HEK293T (cell line): ENCODE measurements at regions not wholly inside any gene's neighbourhood (a gene's known extent, or its start where the extent isn't known, plus 50 kb on each side); places are given as distances from the start of the nearest gene placed in this dataset.

ENCODE experiments used
- CTCF ChIA-PET: fragments of 350-600 bp; formaldehyde crosslinking; extraction: SDS; loops from one replicate; lab custom pipeline; 2021; ENCODE audit warnings: antibody characterized with exemption, inconsistent platforms; lab: Yijun Ruan, JAX
- POLR2A ChIA-PET: fragments of 350-600 bp; formaldehyde crosslinking; extraction: SDS; loops from one replicate; lab custom pipeline; 2020; ENCODE audit warnings: antibody characterized with exemption, inconsistent platforms; lab: Yijun Ruan, JAX
- DNase-seq: peaks from one replicate; pipeline ENCODE4 v3.0.0; 2012; ENCODE audit warnings: mixed read lengths; ENCODE audit errors: extremely low spot score
- ARNT ChIP-seq: fragments of 450-650 bp; IDR thresholded peaks from 2 replicates; pipeline ENCODE4 v1.6.1; 2017; ENCODE audit warnings: mild to moderate bottlenecking
- BHLHE40 ChIP-seq: fragments of 450-650 bp; IDR thresholded peaks from 2 replicates; pipeline ENCODE4 v1.6.1; 2016; ENCODE audit warnings: mild to moderate bottlenecking, moderate library complexity, borderline replicate concordance
- CTBP1 ChIP-seq: fragments of 450-650 bp; IDR thresholded peaks from 2 replicates; pipeline ENCODE4 v1.6.1; 2016; ENCODE audit warnings: borderline replicate concordance
- ELF4 ChIP-seq: fragments of 450-650 bp; IDR thresholded peaks from 2 replicates; pipeline ENCODE4 v1.6.1; 2017; ENCODE audit warnings: antibody characterized with exemption
- FOXA1 ChIP-seq: fragments of 450-650 bp; IDR thresholded peaks from 2 replicates; pipeline ENCODE4 v1.6.1; 2016; ENCODE audit warnings: mild to moderate bottlenecking
- FOXK2 ChIP-seq: fragments of 450-650 bp; IDR thresholded peaks from 2 replicates; pipeline ENCODE4 v1.6.1; 2016; ENCODE audit warnings: mild to moderate bottlenecking
- FOXM1 ChIP-seq: fragments of 450-650 bp; IDR thresholded peaks from 2 replicates; pipeline ENCODE4 v1.6.1; 2017; ENCODE audit warnings: mild to moderate bottlenecking, borderline replicate concordance
- HDGF ChIP-seq: fragments of 450-650 bp; IDR thresholded peaks from 2 replicates; pipeline ENCODE4 v1.6.1; 2017; ENCODE audit warnings: antibody characterized with exemption, borderline replicate concordance
- L3MBTL2 ChIP-seq: fragments of 450-650 bp; conservative IDR thresholded peaks from 2 replicates; pipeline ENCODE4 v1.6.1; 2016; ENCODE audit warnings: mild to moderate bottlenecking
- LEF1 ChIP-seq: fragments of 450-650 bp; IDR thresholded peaks from 2 replicates; pipeline ENCODE4 v1.6.1; 2017; ENCODE audit warnings: mild to moderate bottlenecking, borderline replicate concordance
- NFRKB ChIP-seq: fragments of 450-650 bp; IDR thresholded peaks from 2 replicates; pipeline ENCODE4 v1.6.1; 2016; ENCODE audit warnings: mild to moderate bottlenecking, moderate library complexity
- SP1 ChIP-seq: fragments of 450-650 bp; IDR thresholded peaks from 2 replicates; pipeline ENCODE4 v1.6.1; 2017
- SUZ12 ChIP-seq: fragments of 450-650 bp; IDR thresholded peaks from 2 replicates; pipeline ENCODE4 v1.6.1; 2016; ENCODE audit warnings: mild to moderate bottlenecking
- TARDBP ChIP-seq: fragments of 450-650 bp; IDR thresholded peaks from 2 replicates; pipeline ENCODE4 v1.6.1; 2016
- ZNF384 ChIP-seq: fragments of 450-650 bp; IDR thresholded peaks from 2 replicates; pipeline ENCODE4 v1.6.1; 2016
- TF ChIP-seq, protein P1 (sequence below): fragments of 450-650 bp; IDR thresholded peaks from 2 replicates; pipeline ENCODE4 v1.6.1; 2016

DNA sequence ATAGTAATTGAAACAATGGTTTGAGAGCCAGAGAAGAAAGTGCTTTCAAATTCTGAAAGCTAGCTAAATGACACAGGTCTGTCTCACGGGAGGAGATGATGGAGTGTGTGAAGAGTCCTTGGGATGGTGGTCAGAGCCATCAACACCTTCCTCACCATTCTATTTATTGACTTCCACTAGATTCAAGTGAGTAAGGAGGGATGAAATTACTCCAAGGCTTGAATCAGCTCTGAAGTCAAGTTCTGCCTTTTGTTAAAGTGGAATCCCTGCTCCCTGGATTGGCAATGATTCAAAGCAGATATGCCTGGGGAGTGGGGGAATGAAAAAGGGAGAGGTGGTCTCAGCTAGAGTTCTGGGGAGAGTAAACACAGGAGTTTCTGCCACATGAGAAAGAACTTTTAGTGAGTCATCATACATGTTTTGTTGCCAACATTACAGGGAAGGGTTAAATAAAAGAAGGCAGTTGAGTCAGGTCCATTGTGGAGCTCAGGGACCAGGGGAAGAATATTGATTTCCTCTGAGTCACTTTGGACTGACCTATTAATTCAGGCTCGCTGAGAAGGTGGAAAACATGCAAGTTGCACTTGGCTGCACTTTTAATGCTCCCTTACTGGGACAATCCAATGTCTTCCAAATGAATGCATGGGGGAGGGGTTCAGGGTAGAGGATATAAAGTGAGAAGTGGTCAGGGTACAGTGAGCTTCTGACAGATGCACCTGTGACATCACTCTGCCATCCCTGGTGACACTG, 142.7 kb downstream of the TBX5 start:
- DNase-seq = no peak
- no peak for TF ChIP-seq TARDBP
- no peak for TF ChIP-seq CTBP1
- TF ChIP-seq HDGF = no peak
- TF ChIP-seq FOXM1 = no peak
- TF ChIP-seq SUZ12 = no peak
- TF ChIP-seq L3MBTL2 = no peak
- no peak for TF ChIP-seq FOXA1
- no peak for TF ChIP-seq SP1
- TF ChIP-seq, protein P1, sequence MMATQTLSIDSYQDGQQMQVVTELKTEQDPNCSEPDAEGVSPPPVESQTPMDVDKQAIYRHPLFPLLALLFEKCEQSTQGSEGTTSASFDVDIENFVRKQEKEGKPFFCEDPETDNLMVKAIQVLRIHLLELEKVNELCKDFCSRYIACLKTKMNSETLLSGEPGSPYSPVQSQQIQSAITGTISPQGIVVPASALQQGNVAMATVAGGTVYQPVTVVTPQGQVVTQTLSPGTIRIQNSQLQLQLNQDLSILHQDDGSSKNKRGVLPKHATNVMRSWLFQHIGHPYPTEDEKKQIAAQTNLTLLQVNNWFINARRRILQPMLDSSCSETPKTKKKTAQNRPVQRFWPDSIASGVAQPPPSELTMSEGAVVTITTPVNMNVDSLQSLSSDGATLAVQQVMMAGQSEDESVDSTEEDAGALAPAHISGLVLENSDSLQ = no peak
- no peak for TF ChIP-seq ELF4
- TF ChIP-seq ARNT = no peak
- CTCF ChIA-PET = no interaction called here
- POLR2A ChIA-PET = no interaction called here

DNA sequence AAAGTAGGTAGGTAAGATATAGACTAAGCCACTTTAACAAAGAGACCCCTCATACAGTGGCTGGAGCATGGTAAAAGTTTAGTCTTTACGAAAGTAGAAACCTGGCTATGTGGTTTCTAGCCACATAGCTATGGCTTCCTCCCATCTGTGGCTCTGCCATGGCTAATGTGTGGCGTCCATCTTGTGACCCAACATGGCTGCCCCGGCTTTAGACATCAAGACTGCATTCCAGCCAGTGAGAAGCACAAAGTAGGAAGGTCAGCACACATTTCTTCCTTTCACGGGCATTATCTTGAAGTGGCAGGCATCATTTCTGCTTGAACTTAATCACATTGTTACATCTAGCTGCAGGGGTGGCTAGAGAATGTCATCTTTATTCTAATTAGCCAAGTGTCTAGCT, 148.3 kb downstream of the TBX5 start:
- POLR2A ChIA-PET = no interaction called here
- DNase-seq = no peak
- CTCF ChIA-PET = no interaction called here
- TF ChIP-seq FOXA1 = no peak
- no peak for TF ChIP-seq ZNF384
- TF ChIP-seq ARNT = no peak
- no peak for TF ChIP-seq LEF1
- no peak for TF ChIP-seq HDGF

DNA sequence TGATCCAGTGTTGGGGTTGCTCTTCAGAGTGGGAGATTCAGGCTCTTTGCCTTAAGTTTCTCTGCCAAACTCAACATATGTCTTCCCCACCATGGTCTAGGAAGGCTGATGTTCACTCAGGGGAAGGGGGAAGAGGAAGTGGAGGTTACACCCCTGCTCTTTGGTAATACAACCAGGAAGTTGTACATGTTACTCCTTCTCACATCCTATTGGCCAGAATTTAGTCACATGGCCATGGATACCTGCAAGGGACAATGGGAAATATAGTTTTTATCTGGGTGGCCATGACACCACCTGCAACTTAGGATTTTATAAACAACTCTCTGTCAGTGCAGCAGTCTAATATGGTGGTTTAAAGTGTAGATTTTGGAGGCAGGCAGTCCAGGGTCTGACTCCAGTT, 150.9 kb downstream of the TBX5 start:
- DNase-seq = no peak
- POLR2A ChIA-PET = no interaction called here
- TF ChIP-seq FOXM1 (no peak), ELF4 (no peak), LEF1 (no peak), FOXA1 (no peak), ARNT (no peak), CTBP1 (no peak), SUZ12 (no peak), ZNF384 (no peak), NFRKB (no peak), FOXK2 (no peak), HDGF (no peak), BHLHE40 (no peak)
- TF ChIP-seq, protein P1 = no peak
- CTCF ChIA-PET = no interaction called here

DNA sequence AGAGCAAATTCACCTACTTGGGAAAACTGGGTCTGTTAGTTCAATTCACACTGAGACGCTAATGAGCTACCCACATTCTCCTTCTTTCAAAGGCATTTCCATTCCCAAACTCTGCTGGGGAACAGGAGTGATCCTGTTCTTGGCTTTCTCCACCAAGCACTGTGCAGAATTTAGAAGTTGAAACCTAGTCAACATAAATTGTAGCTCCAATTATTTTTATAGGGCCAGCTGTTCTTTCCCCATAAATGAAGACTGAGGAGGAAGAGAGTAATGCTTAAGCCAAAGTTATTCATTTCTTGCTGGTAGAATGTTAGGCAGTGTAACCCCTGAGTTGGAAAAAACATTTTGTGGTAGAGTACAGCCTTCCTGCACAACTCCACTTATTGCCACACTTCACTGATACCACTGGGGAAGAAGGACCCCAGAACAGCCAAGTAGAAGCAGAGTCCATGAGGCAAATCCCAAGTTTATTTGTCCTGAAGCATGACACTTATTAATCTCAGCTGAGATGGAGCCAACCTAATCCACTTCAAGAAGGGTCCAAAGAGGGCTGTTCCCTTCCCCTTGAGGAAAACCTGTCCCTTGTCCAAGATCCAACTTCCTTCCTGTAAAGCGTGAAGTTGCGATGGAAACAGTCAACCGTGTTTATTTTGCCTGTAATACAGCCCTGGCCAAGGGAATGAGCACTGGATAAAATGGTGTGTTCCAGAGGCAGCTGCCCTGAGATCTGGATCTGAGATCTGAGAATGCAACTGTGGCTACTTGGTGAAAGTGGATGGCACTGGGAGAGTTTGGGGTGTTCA, 151.8 kb downstream of the TBX5 start:
- POLR2A ChIA-PET = no interaction called here
- no peak for DNase-seq
- CTCF ChIA-PET = no interaction called here
- TF ChIP-seq FOXA1 (no peak), FOXK2 (no peak), L3MBTL2 (no peak), NFRKB (no peak), ELF4 (no peak), FOXM1 (no peak), SP1 (no peak), ZNF384 (no peak), HDGF (no peak), BHLHE40 (no peak), LEF1 (no peak), ARNT (no peak), TARDBP (no peak), CTBP1 (no peak), SUZ12 (no peak)
- TF ChIP-seq, protein P1 = no peak

DNA sequence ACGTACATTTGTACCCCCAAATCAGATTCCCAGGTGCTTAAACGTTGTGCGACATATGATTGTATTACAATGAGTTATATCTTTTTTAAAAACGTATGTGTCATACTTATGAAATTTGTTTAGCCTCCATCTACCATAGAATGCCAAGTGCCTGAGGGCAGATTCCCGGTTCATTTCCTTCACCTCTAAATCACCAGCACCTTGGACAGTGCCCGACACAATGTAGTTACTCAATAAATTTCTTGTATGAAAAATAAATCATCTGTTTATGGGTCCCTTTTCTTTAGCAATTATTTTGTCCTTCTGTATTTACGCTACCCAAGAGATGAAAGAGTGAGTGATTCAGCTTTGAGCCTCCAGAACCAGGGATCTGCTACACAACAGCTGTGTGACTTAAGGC, 157.4 kb downstream of the TBX5 start:
- DNase-seq = no peak
- TF ChIP-seq FOXK2 = no peak
- CTCF ChIA-PET = no interaction called here
- POLR2A ChIA-PET = no interaction called here

DNA sequence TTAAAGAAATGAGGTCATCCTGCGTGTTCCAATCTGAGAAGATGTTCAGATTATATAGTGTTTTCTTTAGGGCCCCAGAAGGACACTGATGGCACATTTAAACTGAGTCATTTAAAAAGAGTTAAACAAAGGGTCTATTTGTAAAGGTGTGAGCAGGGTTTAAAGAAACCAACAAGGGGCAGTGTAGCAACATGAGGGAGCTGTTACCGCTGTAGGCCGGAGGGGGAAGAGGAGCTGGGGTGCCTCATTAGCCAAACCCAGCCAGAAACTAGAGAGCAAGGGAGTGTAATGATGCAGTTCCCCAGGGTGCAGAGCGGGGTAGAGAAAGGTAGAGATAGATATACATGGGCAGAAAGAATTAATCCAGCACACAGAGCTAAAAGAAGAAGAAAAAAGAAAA, 160.4 kb downstream of the TBX5 start:
- TF ChIP-seq, protein P1 = no peak
- TF ChIP-seq SP1 (no peak), FOXK2 (no peak), NFRKB (no peak), L3MBTL2 (no peak), CTBP1 (no peak), HDGF (no peak)
- DNase-seq = no peak
- POLR2A ChIA-PET = no interaction called here
- CTCF ChIA-PET = interaction anchor here (0.6 kb wide), 1 partner anchor 13 kb away, joined by 3 read pairs; no protein-coding TSS in a partner anchor
